Stimulated activated CD4-positive, alpha-beta T cell treated with anti-CD3 and anti-CD28 coated beads, Interleukin-1b, Interleukin-23, amount 100 ng/mL, for 4 hours (primary cell): ENCODE measurements at regions not wholly inside any gene's neighbourhood (a gene's known extent, or its start where the extent isn't known, plus 50 kb on each side); places are given as distances from the start of the nearest gene placed in this dataset.

Experiments
- DNase-seq, 2 donors: peaks; one replicate each; pipeline ENCODE4 v3.0.0-alpha.2; 2020; ENCODE audit warnings: low read depth in 2 of 2

GRCh38 chr5:88979244-88979643 lies 96.3 kb upstream of the MEF2C start:
- no peak for DNase-seq

- DNase-seq: no peak
Measured at GRCh38 chr5:88976914-88977313, 93.9 kb upstream of the MEF2C start.

DNA sequence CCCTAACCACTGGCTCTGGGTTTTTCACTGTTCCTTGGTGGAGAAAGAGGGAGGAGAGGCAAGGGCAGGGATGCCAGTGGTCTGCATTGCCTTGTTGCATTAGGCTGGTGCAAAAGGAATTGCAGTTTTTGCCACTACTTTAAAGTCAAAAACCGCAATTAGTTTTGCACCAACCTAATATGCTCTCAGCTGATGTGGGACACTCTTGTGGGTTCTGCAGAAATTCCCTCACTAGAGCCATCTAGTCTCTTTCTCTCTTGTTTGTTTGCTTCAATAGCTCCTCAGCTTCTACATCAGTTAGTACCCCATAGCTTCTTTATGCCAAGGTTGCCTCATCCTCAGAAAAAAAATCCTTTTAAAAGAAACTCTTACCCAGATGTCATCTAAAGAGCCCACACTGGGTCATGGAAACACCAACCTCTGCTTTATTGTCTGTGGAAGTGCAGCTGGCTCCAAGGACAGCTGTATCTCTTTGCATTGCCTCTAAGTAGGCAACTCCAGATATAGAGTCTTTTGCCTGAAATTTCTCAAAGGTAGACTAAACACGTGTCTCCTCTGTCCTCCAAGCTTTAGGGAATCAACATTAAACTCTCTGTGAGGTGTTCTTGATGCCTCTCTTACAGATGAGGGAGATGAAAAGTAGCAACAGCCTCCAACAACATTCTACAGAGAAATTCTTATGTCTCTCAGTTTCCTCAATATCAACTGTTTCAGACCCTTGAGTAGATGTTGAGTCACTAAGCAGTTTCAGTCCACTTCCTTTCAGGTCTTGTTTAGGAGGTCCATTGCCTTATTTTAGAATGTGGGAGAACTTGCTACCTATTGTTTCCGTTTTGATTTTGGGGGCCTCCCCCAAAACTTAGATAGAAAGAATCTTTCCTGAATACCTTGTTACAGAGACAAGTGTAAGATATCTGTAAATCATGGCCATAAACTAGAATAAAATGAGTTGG lies 84.9 kb upstream of the MEF2C start:
- DNase-seq: no peak

- no peak for DNase-seq
Measured at GRCh38 chr5:88964831-88965230, 81.8 kb upstream of the MEF2C start.

DNA sequence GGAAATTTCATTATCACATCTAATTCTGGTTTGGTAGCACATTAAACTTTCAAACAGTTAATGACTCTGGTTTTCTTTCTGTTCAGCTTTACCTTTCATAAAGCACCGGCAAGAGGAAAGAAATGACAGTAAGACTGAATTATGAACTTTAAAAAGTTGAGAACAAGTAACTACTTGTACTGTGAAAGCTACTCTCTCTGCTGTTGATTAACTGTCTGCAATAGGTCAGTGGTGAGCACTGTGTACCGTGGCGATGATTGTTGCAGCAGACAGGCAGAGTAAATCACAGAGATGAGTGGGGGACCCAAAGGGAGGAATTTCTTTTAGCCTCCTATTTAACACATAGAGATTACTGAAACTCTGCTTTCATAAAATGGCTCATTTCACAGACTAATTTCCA lies 74.0 kb upstream of the MEF2C start:
- DNase-seq: no peak

DNA sequence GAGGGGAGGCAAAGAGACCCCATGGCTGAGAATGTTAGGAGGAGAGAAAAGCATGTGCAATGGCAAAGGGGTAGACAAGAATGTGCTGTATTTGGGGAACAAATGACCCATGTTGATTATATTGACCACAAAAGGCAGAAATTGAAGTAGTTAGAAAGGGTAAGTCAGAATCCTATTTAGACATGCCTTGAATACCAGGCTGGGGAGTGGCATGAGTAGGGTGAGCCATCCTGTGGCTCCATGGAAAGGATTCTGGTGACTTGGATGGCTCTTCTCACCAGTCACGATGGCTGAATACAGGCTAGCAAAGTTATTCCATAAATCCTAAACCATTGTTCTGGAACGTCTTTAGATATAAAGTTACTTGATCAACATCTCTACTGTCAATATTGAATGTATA lies 73.4 kb upstream of the MEF2C start:
- DNase-seq: no peak

GRCh38 chr5:88955403-88955802 lies 72.4 kb upstream of the MEF2C start:
- DNase-seq: no peak

- DNase-seq: no peak
Measured at GRCh38 chr5:88954511-88954910, 71.5 kb upstream of the MEF2C start.

DNA sequence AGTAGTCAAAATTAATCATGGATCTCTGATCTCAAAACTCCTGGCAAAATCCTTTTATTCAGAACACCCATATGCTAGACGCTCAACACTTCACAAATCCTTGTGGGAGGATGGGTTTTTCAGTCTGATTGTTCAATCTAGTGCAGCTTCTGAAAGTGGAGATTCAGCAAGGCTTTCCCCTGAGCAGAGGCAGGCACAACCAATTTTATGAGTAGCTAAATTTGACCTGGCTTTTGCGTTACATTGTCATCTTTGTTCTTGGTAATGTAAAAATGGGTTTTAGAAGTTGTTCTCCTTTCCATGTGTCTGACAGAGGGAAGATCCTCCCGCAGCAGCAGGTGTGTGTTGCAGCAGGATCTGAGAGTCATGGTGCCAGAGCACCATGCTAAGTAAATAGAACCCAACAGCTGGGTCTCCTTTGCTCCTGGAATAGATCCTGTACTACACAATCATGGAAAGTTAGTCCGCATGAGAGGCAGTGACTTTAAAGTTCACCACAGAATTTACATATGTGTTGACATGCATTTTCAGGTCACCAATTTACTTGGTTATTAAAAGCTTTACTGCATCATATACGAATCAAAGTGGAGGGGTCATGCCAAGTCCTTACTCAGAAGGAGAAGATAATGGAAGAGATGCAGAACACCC lies 70.1 kb upstream of the MEF2C start:
- DNase-seq: no peak

GRCh38 chr5:88952344-88952743 lies 69.4 kb upstream of the MEF2C start:
- DNase-seq: no peak

DNA sequence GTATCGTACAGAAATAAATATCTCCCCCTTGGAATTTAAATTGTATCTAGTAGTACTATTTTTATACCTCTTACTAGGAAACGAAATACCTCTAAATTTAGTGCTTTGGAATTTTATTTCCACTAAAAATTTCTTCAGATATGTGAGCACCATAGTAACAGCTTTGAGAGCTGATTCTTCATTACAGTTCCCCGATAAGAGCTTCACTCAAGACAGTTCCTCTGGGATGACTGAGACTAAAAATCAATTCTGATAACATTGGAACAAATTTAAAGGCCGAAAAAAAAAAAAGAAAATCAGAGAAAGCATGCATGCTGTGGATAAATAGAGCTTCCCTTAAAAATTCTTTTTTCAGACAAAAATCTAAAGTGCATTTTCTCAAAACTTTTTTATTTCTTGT lies 68.5 kb upstream of the MEF2C start:
- no peak for DNase-seq

GRCh38 chr5:88948746-88949600 lies 66.0 kb upstream of the MEF2C start:
- no peak for DNase-seq

DNA sequence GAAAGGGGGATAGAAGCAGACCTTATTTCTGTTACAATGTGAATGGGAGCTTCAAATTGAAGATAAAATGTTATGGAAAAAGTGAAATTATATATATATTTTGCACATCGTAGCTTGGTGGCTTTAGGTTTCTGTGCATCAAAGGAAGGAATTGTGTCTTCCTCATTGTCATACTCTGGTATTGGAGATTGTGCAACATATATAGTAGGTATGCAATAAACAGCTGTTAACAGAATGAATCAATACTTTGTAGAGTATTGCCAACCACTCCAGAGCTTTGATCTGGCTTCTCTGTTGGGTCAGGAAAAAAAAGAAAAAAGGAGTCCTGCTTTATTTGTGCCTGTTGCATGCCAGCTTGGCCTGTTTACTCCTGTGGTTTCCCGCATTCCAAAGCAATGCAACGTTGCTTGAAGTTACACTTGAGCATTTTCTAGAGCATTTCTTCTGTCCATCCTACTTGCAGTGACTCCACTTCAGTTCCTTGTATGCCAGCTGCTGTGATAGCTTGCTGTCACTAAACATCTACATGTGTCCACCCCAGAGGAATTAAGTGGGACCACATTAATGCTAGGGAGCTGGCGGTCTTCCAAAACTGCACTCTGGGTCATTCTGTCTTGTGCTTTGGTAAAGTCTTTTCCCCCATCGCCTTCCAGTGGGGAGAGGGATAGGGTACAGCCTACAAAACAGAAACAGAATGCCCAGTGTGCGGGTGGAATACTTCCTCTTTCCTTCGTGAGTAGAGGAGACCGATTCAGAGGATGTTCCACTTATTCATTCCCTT lies 62.0 kb upstream of the MEF2C start:
- no peak for DNase-seq

DNA sequence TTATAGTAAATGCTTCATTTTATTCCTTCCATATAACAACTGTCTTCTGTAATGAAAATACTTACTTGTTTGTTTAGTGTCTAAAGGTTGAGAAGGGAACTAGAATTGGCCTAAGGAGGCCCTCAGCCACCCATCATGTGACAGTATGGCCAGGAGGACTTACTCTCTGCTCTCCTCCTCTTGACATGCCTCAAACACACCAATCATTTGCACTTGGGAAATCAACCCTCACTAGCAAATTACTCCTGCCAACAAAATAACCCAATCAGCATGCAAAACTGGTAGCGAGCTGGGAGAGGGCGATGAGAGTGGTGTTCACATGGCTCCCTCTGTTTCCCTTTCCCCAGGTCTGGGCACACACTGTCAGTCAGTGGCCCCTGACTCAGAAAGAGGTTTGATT lies 58.6 kb upstream of the MEF2C start:
- no peak for DNase-seq

GRCh38 chr5:88940713-88941112 lies 57.7 kb upstream of the MEF2C start:
- no peak for DNase-seq

DNA sequence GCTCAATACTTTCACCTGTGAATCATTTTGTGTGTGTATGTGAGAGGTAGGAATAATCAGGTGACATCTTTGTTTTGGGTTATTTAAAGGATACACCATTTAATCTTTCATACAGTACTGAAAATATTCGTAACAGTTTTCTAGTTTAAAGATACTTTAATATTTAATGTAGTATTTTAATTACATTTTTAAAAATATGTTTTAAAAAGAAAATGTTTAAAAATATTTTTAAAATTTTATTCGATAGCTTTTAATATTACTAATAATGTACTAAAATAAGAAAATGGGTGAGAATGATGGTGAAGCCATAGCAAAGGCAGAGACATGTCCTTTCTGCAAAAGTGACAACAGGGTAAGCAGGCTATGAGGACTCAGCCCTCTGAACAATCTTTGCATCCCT lies 56.3 kb upstream of the MEF2C start:
- no peak for DNase-seq

- no peak for DNase-seq
Measured at GRCh38 chr5:88938488-88938887, 55.5 kb upstream of the MEF2C start.

DNA sequence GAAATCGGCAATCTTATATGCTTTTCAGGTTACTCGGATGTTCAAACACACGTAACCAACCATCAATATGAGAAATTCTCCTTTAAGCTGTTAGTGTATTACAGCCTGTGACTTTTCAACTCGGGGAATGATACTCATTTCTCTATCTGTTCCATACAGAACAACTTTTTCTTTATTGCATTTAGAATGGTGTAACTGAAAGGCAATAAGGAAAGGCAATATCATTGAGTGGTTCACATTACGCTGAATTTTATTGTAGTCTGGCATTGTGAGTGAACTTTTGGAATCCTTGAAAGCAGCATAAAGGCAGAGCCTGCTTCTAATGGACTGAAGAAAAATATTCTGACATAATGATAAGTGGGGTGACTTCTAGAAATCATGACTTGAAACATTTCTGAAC lies 54.4 kb upstream of the MEF2C start:
- DNase-seq: no peak

DNA sequence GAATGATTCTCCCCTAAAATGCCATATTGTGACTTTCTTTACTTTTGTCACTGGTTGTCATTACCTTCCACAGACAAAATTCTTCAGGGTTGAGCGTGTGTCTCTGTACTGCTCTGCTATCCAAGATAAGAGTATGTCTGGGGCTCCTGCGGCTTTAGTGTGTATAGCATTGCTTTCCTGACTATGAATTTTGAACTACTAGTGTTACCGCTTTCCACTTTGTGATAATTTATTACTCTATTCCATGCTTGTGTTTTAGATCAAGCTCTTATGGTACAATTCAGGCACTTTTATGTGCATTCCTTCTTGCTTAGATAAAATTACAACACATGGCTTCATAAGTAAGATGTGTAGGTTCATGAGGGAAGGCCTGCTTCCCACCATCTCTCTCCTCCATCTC lies 51.5 kb upstream of the MEF2C start:
- no peak for DNase-seq
